Spleen (tissue), 11 donors: ENCODE measurements at regions not wholly inside any gene's neighbourhood (a gene's known extent, or its start where the extent isn't known, plus 50 kb on each side); places are given as distances from the start of the nearest gene placed in this dataset.

Source experiments
- DNase-seq: peaks from one replicate; pipeline ENCODE4 v3.0.0-alpha.2; 2020
- H3K27ac ChIP-seq, 8 donors: fragments of 200-600 bp; sonication (generic) in 7 of 8; 1 replicate in 4 of 8; 2 replicates in 4 of 8; pipeline versions ENCODE4 v1.5.0 to v1.8.0; 2016 to 2021; ENCODE audit warnings: inconsistent platforms in 4 of 8, mild to moderate bottlenecking in 4 of 8, moderate library complexity in 1 of 8
- H3K27me3 ChIP-seq, 7 donors: fragments of 200-600 bp; sonication (generic) in 6 of 7; replicated peaks in 1 of 7; 1 replicate in 4 of 7; 2 replicates in 3 of 7; pipeline versions ENCODE4 v1.5.0 to v1.8.0; 2016 to 2021; ENCODE audit warnings: inconsistent platforms in 3 of 7, mild to moderate bottlenecking in 1 of 7
- H3K36me3 ChIP-seq, 6 donors: fragments of 200-600 bp; sonication (generic) in 5 of 6; 1 replicate in 4 of 6; 2 replicates in 2 of 6; pipeline versions ENCODE4 v1.5.0 to v1.8.0; 2016 to 2021; ENCODE audit warnings: inconsistent platforms in 2 of 6
- H3K4me1 ChIP-seq, 6 donors: fragments of 200-600 bp; sonication (generic) in 5 of 6; 1 replicate in 3 of 6; 2 replicates in 3 of 6; pipeline versions ENCODE4 v1.5.0 to v1.8.0; 2016 to 2021; ENCODE audit warnings: inconsistent platforms in 3 of 6
- H3K4me3 ChIP-seq, 8 donors: fragments of 200-600 bp; sonication (generic) in 7 of 8; 1 replicate in 4 of 8; 2 replicates in 4 of 8; pipeline versions ENCODE4 v1.5.0 to v1.8.0; 2016 to 2021; ENCODE audit warnings: inconsistent platforms in 4 of 8, mild to moderate bottlenecking in 4 of 8, moderate library complexity in 2 of 8
- H3K9me3 ChIP-seq, 8 donors: fragments of 200-600 bp; sonication (generic) in 7 of 8; 1 replicate in 4 of 8; 2 replicates in 4 of 8; pipeline versions ENCODE4 v1.5.0 to v1.8.0; 2016 to 2021; ENCODE audit warnings: inconsistent platforms in 4 of 8
- POLR2A ChIP-seq, 3 donors: fragments of 450-650 bp; IDR thresholded peaks; one replicate each; pipeline ENCODE4 v1.5.1; 2017; ENCODE audit warnings: antibody characterized with exemption in 3 of 3, mild to moderate bottlenecking in 1 of 3
- POLR2AphosphoS5 ChIP-seq, 3 donors: sonication (generic); formaldehyde crosslinking; IDR thresholded peaks; one replicate each; pipeline ENCODE4 v1.5.1; 2017; ENCODE audit warnings: antibody characterized with exemption in 3 of 3
- WGBS, 5 donors: extraction: QIAGEN DNeasy Blood & Tissue Kit in 3 of 5; methylation state at CpG; one replicate each; pipeline versions ENCODE4 v1.1.5 to v1.1.7; 2013 to 2018; 5-methylcytosine and 5-hydroxymethylcytosine counted together
- intact Hi-C: fragments of 100-400 bp; cut with DNase I; formaldehyde crosslinking; loops from one replicate; pipeline ENCODE4 v1.15.0; 2023; ENCODE audit warnings: low total_unique reads
- TF ChIP-seq, protein P1 (sequence below), 11 experiments: fragments of 200-600 bp in 7 of 11; fragments of 450-650 bp in 4 of 11; sonication (generic) in 4 of 11; IDR thresholded peaks in 8 of 11; conservative IDR thresholded peaks in 3 of 11; 1 replicate in 7 of 11; 2 replicates in 4 of 11; pipeline versions ENCODE4 v1.4.0 to v1.8.0; 2016 to 2021; ENCODE audit warnings: antibody characterized with exemption in 11 of 11, inconsistent platforms in 4 of 11, mild to moderate bottlenecking in 1 of 11
- donor health status: healthy with polysubstance abuse.
- donor health status: DM: no; HTN: no; CAD: no; lungs with moderate emphysema.
- donor health status: DM: no; HTN: no; CAD: no.
- donor health status: Bipolar disorder and iron deficiency.
- donor health status: healthy.
- donor health status: DM: no; HTN: no; CAD: no.
- donor health status: DM: yes; HTN: yes; CAD: no.

DNA sequence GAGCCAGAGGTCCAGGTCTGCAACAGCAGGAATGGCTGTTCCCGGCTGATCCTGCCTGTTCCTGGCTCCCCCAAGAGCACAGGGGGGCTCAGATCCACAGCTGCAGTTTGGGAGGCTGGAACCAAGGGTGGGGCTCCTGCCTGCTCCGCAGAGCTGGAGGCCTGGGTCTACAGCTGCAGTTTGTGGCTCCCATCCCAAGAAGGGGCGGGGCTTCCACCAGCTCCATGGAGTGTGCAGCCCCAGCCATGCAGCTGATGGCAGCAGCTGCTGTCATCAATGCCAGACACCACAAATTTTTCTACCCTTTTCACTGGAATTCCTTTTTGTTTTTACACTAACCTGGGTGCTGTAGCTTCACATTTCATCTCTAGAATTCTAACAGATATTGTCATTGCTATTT lies 135.4 kb upstream of the KIF2B start:
- intact Hi-C loops: no loop called here
- no peak for TF ChIP-seq POLR2A (IDR thresholded peaks at IDR 0.05)
- TF ChIP-seq, protein P1, sequence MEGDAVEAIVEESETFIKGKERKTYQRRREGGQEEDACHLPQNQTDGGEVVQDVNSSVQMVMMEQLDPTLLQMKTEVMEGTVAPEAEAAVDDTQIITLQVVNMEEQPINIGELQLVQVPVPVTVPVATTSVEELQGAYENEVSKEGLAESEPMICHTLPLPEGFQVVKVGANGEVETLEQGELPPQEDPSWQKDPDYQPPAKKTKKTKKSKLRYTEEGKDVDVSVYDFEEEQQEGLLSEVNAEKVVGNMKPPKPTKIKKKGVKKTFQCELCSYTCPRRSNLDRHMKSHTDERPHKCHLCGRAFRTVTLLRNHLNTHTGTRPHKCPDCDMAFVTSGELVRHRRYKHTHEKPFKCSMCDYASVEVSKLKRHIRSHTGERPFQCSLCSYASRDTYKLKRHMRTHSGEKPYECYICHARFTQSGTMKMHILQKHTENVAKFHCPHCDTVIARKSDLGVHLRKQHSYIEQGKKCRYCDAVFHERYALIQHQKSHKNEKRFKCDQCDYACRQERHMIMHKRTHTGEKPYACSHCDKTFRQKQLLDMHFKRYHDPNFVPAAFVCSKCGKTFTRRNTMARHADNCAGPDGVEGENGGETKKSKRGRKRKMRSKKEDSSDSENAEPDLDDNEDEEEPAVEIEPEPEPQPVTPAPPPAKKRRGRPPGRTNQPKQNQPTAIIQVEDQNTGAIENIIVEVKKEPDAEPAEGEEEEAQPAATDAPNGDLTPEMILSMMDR (IDR thresholded peaks at IDR 0.05 in 8 of 11, conservative IDR thresholded peaks at IDR 0.05 in 3 of 11): no peak
- no peak for TF ChIP-seq POLR2AphosphoS5 (IDR thresholded peaks at IDR 0.05)
- H3K4me1 ChIP-seq: no peaks in the 10 kb centered on the region
- DNase-seq: no peak
- no peaks in the 10 kb centered on the region for H3K27me3 ChIP-seq
- no peaks in the 10 kb centered on the region for H3K36me3 ChIP-seq
- 49 to 83% (median 67%) methylated on average over 2 to 3 of the region's 3 CpGs for WGBS, 5 donors
- H3K9me3 ChIP-seq: peaks cover 0 to 24% (median 5%) of the 10 kb centered on the region in 8 donors
- H3K27ac ChIP-seq: no peak overlapping the region
- no peak overlapping the region for H3K4me3 ChIP-seq

DNA sequence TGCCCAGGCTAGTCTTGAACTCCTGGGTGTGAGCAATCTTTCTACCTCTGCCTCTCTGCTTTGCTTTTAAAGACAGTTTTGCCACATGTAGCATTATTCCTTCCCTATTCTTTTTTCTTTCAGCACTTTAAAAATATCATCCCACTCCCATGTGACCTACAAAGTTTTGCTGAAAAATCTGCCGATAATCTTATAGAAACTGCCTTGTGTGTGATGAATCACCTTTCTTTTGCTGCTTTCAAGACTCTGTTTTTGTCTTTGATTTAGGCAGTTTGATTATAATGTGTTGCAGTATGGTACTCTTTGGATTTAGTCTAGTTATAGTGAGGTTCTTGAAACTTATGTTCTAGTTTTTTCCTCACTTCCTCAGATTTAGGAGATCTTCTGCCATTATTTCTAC lies 142.0 kb upstream of the KIF2B start:
- no peak overlapping the region for H3K4me3 ChIP-seq
- WGBS, 5 donors: 88 to 98% (median 91%) methylated on average over 1 of the region's 1 CpG
- no peaks in the 10 kb centered on the region for H3K36me3 ChIP-seq
- no peak for DNase-seq
- TF ChIP-seq POLR2A (IDR thresholded peaks at IDR 0.05): no peak
- TF ChIP-seq POLR2AphosphoS5 (IDR thresholded peaks at IDR 0.05): no peak
- TF ChIP-seq, protein P1 (IDR thresholded peaks at IDR 0.05 in 8 of 11, conservative IDR thresholded peaks at IDR 0.05 in 3 of 11): no peak
- H3K27me3 ChIP-seq: no peaks in the 10 kb centered on the region
- H3K27ac ChIP-seq: no peak overlapping the region
- intact Hi-C loops: no loop called here
- H3K9me3 ChIP-seq: peaks cover 0 to 37% (median 14%) of the 10 kb centered on the region in 8 donors
- no peaks in the 10 kb centered on the region for H3K4me1 ChIP-seq

DNA sequence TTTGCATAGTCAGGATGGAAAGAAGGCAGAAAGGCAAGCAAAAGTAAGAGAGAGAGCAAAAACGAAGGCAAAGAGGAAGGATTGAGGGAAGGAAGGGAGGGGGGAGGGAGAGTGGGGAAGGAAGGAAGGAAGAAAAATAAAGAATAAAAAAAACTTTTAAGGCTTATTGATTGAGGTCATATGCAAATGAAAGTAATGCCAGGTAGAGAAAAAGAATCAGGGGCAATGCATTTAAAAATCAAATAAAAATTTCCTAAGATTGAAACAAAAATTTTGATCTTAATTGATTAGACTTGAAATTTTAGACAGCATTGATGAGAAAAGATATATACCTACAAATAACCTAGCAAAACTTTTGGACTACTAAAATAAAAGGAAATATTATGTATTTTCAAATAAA lies 153.9 kb upstream of the KIF2B start:
- Histone ChIP-seq H3K9me3 (peaks cover 0 to 39% (median 16%) of the 10 kb centered on the region in 8 donors), H3K27ac (no peak overlapping the region), H3K36me3 (no peaks in the 10 kb centered on the region), H3K4me3 (no peak overlapping the region), H3K4me1 (no peaks in the 10 kb centered on the region), H3K27me3 (no peaks in the 10 kb centered on the region)
- DNase-seq: no peak
- 43 to 53% (median 45%) methylated on average over 1 of the region's 1 CpG for WGBS, 5 donors
- intact Hi-C loops: no loop called here
- TF ChIP-seq, protein P1 (IDR thresholded peaks at IDR 0.05 in 8 of 11, conservative IDR thresholded peaks at IDR 0.05 in 3 of 11): no peak
- TF ChIP-seq POLR2A (IDR thresholded peaks at IDR 0.05): no peak
- TF ChIP-seq POLR2AphosphoS5 (IDR thresholded peaks at IDR 0.05): no peak

DNA sequence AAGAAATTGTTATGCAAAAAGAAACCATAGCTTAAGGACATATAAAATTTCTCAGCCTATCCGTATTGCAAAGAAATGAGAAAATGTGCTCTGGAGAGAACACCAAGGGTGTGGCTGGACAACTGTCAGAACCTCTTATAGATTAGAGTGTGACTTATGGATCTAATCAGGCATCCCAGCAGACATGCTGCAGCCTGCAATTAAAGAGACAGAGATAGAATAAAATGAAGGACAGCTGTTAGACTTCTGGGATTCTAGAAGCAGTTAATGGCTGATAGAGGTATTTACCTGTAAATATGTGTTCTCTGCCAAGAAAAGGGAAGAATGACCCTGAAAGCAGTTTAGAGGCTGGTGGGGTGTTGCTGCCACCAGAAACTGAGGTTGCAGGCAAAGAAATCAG lies 160.1 kb upstream of the KIF2B start:
- no peak for DNase-seq
- WGBS, 5 donors: 83 to 95% (median 93%) methylated on average over 1 of the region's 1 CpG

More for the DNA sequence above, 160.1 kb upstream of the KIF2B start:
- Histone ChIP-seq H3K36me3 (no peaks in the 10 kb centered on the region), H3K4me3 (no peak overlapping the region), H3K4me1 (no peaks in the 10 kb centered on the region), H3K9me3 (peaks cover 0 to 25% (median 7%) of the 10 kb centered on the region in 8 donors), H3K27me3 (no peaks in the 10 kb centered on the region), H3K27ac (no peak overlapping the region)
- TF ChIP-seq, protein P1 (IDR thresholded peaks at IDR 0.05 in 8 of 11, conservative IDR thresholded peaks at IDR 0.05 in 3 of 11): no peak
- TF ChIP-seq POLR2AphosphoS5 (IDR thresholded peaks at IDR 0.05) (no peak), POLR2A (IDR thresholded peaks at IDR 0.05) (no peak)
- intact Hi-C loops: no loop called here
